ENCODE measurements at regions not wholly inside any gene's neighbourhood (a gene's known extent, or its start where the extent isn't known, plus 50 kb on each side); places are given as distances from the start of the nearest gene placed in this dataset.

GRCh38 chr11:109554951-109555350 is 133.0 kb downstream of the C11orf87 start:
- no peak for DNase-seq (ENCODE audit: low read depth)

GRCh38 chr11:109564241-109564640 is 142.3 kb downstream of the C11orf87 start:
- no peak for DNase-seq (ENCODE audit: low read depth)

- no peak for DNase-seq (ENCODE audit: low read depth)
Observed at GRCh38 chr11:109582470-109582869, 160.5 kb downstream of the C11orf87 start.

GRCh38 chr11:109584001-109584972 is 162.3 kb downstream of the C11orf87 start:
- no peak for DNase-seq (ENCODE audit: low read depth)

- no peak for DNase-seq (ENCODE audit: low read depth)
Observed at GRCh38 chr11:109586789-109587188, 164.8 kb downstream of the C11orf87 start.

- no peak for DNase-seq (ENCODE audit: low read depth)
Observed at GRCh38 chr11:109590782-109591181, 168.8 kb downstream of the C11orf87 start.

- no peak for DNase-seq (ENCODE audit: low read depth)
Observed at GRCh38 chr11:109597336-109597735, 175.3 kb downstream of the C11orf87 start.

GRCh38 chr11:109604481-109605400 is 182.8 kb downstream of the C11orf87 start:
- no peak for DNase-seq (ENCODE audit: low read depth)

- DNase-seq (ENCODE audit: low read depth) = no peak
Observed at GRCh38 chr11:109606256-109606655, 184.3 kb downstream of the C11orf87 start.

- no peak for DNase-seq (ENCODE audit: low read depth)
Observed at GRCh38 chr11:109609454-109610185, 187.6 kb downstream of the C11orf87 start.

- no peak for DNase-seq (ENCODE audit: low read depth)
Observed at GRCh38 chr11:109612496-109612895, 190.5 kb downstream of the C11orf87 start.

- no peak for DNase-seq (ENCODE audit: low read depth)
Observed at GRCh38 chr11:109619498-109619897, 197.5 kb downstream of the C11orf87 start.

GRCh38 chr11:109629734-109630133 is 207.7 kb downstream of the C11orf87 start:
- no peak for DNase-seq (ENCODE audit: low read depth)

GRCh38 chr11:109641549-109641948 is 219.6 kb downstream of the C11orf87 start:
- no peak for DNase-seq (ENCODE audit: low read depth)

- DNase-seq (ENCODE audit: low read depth) = no peak
Observed at GRCh38 chr11:109644152-109644551, 222.2 kb downstream of the C11orf87 start.

- no peak for DNase-seq (ENCODE audit: low read depth)
Observed at GRCh38 chr11:109648804-109649203, 226.8 kb downstream of the C11orf87 start.

GRCh38 chr11:109654091-109654490 is 232.1 kb downstream of the C11orf87 start:
- DNase-seq (ENCODE audit: low read depth) = no peak

GRCh38 chr11:109658190-109658589 is 236.2 kb downstream of the C11orf87 start:
- no peak for DNase-seq (ENCODE audit: low read depth)

- no peak for DNase-seq (ENCODE audit: low read depth)
Observed at GRCh38 chr11:109667719-109668118, 245.7 kb downstream of the C11orf87 start.

- DNase-seq (ENCODE audit: low read depth) = no peak
Observed at GRCh38 chr11:109668973-109669634, 247.1 kb downstream of the C11orf87 start.

GRCh38 chr11:109677231-109677630 is 255.2 kb downstream of the C11orf87 start:
- DNase-seq (ENCODE audit: low read depth) = no peak
